SU-DHL-6 (cell line): ENCODE measurements at regions not wholly inside any gene's neighbourhood (a gene's known extent, or its start where the extent isn't known, plus 50 kb on each side); places are given as distances from the start of the nearest gene placed in this dataset.

Experiments used
- EZH2phosphoT487 ChIP-seq: fragments of 200-600 bp; sonication (generic), shearing (Covaris generic); conservative IDR thresholded peaks from 2 replicates; pipeline ENCODE4 v1.6.1; 2018; ENCODE audit warnings: mild to moderate bottlenecking, antibody characterized with exemption, low read length, moderate library complexity, mixed read lengths
- TF ChIP-seq, protein P1 (sequence below): fragments of 200-600 bp; sonication (generic); IDR thresholded peaks from one replicate; pipeline ENCODE4 v1.5.1; 2017; ENCODE audit warnings: antibody characterized with exemption, mild to moderate bottlenecking, low read length, moderate library complexity; ENCODE audit not compliant: insufficient read depth, poor library complexity, severe bottlenecking

DNA sequence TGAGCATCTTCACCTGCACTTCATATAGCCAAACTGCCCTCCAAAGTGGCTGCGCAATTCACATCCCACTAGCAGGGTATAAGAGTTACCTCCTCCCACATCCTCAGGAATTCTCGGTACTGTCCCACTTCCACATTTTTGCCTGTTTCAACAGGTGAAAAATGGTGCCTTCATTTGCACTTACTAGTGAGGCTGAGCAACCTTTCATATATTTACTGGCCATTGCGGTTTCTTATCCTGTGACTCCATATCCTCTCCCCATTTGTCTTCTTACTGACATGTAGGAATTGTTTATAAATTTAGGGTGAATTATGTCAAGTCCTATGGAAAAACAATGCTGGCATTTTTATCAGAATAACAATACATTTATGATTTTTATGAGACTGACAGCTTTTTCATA, 61.9 kb downstream of the NIBAN1 start:
- TF ChIP-seq, protein P1, sequence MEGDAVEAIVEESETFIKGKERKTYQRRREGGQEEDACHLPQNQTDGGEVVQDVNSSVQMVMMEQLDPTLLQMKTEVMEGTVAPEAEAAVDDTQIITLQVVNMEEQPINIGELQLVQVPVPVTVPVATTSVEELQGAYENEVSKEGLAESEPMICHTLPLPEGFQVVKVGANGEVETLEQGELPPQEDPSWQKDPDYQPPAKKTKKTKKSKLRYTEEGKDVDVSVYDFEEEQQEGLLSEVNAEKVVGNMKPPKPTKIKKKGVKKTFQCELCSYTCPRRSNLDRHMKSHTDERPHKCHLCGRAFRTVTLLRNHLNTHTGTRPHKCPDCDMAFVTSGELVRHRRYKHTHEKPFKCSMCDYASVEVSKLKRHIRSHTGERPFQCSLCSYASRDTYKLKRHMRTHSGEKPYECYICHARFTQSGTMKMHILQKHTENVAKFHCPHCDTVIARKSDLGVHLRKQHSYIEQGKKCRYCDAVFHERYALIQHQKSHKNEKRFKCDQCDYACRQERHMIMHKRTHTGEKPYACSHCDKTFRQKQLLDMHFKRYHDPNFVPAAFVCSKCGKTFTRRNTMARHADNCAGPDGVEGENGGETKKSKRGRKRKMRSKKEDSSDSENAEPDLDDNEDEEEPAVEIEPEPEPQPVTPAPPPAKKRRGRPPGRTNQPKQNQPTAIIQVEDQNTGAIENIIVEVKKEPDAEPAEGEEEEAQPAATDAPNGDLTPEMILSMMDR: no peak
- no peak for TF ChIP-seq EZH2phosphoT487
